Suppressor macrophage treated with lipopolysaccharide for 4 hours (primary cell): ENCODE measurements at regions not wholly inside any gene's neighbourhood (a gene's known extent, or its start where the extent isn't known, plus 50 kb on each side); places are given as distances from the start of the nearest gene placed in this dataset.

Experiments
- DNase-seq: peaks from one replicate; pipeline ENCODE4 v3.0.0-alpha.2; 2020

- DNase-seq, result no peak
Measured at GRCh38 chr9:13513716-13514444, 234.4 kb upstream of the MPDZ start.

GRCh38 chr9:13513286-13513685 lies 233.8 kb upstream of the MPDZ start:
- DNase-seq, result no peak

- no peak for DNase-seq
Measured at GRCh38 chr9:13508681-13509080, 229.2 kb upstream of the MPDZ start.

- DNase-seq, result no peak
Measured at GRCh38 chr9:13508086-13508485, 228.6 kb upstream of the MPDZ start.

- DNase-seq, result no peak
Measured at GRCh38 chr9:13505797-13506196, 226.3 kb upstream of the MPDZ start.

- no peak for DNase-seq
Measured at GRCh38 chr9:13503599-13503998, 224.1 kb upstream of the MPDZ start.

GRCh38 chr9:13502484-13502883 lies 223.0 kb upstream of the MPDZ start:
- no peak for DNase-seq

- no peak for DNase-seq
Measured at GRCh38 chr9:13501018-13501417, 221.5 kb upstream of the MPDZ start.

GRCh38 chr9:13500034-13500433 lies 220.5 kb upstream of the MPDZ start:
- DNase-seq, result no peak

GRCh38 chr9:13493697-13494096 lies 214.2 kb upstream of the MPDZ start:
- DNase-seq, result no peak

GRCh38 chr9:13491493-13492424 lies 212.3 kb upstream of the MPDZ start:
- no peak for DNase-seq

GRCh38 chr9:13491138-13491492 lies 211.6 kb upstream of the MPDZ start:
- DNase-seq, result no peak

- no peak for DNase-seq
Measured at GRCh38 chr9:13487936-13488335, 208.4 kb upstream of the MPDZ start.

GRCh38 chr9:13487498-13487897 lies 208.0 kb upstream of the MPDZ start:
- DNase-seq, result no peak

GRCh38 chr9:13487071-13487470 lies 207.6 kb upstream of the MPDZ start:
- no peak for DNase-seq

- DNase-seq, result no peak
Measured at GRCh38 chr9:13485068-13485596, 205.6 kb upstream of the MPDZ start.

- DNase-seq, result no peak
Measured at GRCh38 chr9:13484186-13484585, 204.7 kb upstream of the MPDZ start.

- no peak for DNase-seq
Measured at GRCh38 chr9:13481274-13481673, 201.8 kb upstream of the MPDZ start.

- DNase-seq, result no peak
Measured at GRCh38 chr9:13480693-13481092, 201.2 kb upstream of the MPDZ start.

GRCh38 chr9:13479096-13479495 lies 199.6 kb upstream of the MPDZ start:
- DNase-seq, result no peak

- DNase-seq, result no peak
Measured at GRCh38 chr9:13478639-13479038, 199.1 kb upstream of the MPDZ start.

- no peak for DNase-seq
Measured at GRCh38 chr9:13478160-13478559, 198.7 kb upstream of the MPDZ start.

GRCh38 chr9:13470836-13471235 lies 191.3 kb upstream of the MPDZ start:
- DNase-seq, result no peak

GRCh38 chr9:13467157-13467556 lies 187.7 kb upstream of the MPDZ start:
- DNase-seq, result no peak
